Kidney (tissue), 13 donors: ENCODE measurements at regions not wholly inside any gene's neighbourhood (a gene's known extent, or its start where the extent isn't known, plus 50 kb on each side); places are given as distances from the start of the nearest gene placed in this dataset.
"Not testable (repeated sequence)": the region's sequence is repeated elsewhere in the genome, so short reads cannot be mapped to it uniquely, and the experiment has no call there.

Source experiments
- DNase-seq, 5 donors: peaks; one replicate each; pipeline ENCODE4 v3.0.0-alpha.2; 2013 to 2020
- FAIRE-seq: peaks from 2 replicates; lab custom pipeline; 2012; peaks lifted over from hg19 to GRCh38; lab: Jason Lieb, UNC
- H3K27ac ChIP-seq, 2 donors: one replicate each; pipeline ENCODE4 v1.7.0; 2013; ENCODE audit warnings: low read depth in 2 of 2, low read length in 2 of 2, inconsistent platforms in 1 of 2
- H3K27me3 ChIP-seq: one replicate; pipeline ENCODE4 v1.7.1; 2013; ENCODE audit warnings: low read length, inconsistent platforms; ENCODE audit not compliant: control insufficient read depth, insufficient read depth
- H3K36me3 ChIP-seq, 3 donors: one replicate each; pipeline versions ENCODE4 v1.7.0 to v1.7.1; 2013; ENCODE audit warnings: low read length in 3 of 3, control low read depth in 1 of 3, inconsistent platforms in 1 of 3; ENCODE audit not compliant: insufficient read depth in 3 of 3, control insufficient read depth in 2 of 3
- H3K4me1 ChIP-seq, 3 donors: one replicate each; pipeline versions ENCODE4 v1.7.0 to v1.7.1; 2013; ENCODE audit warnings: low read length in 3 of 3, inconsistent platforms in 1 of 3, low read depth in 1 of 3; ENCODE audit not compliant: control insufficient read depth in 2 of 3, insufficient read depth in 2 of 3
- H3K4me3 ChIP-seq, 3 donors: one replicate each; pipeline versions ENCODE4 v1.7.0 to v1.8.1; 2013; ENCODE audit warnings: low read length in 3 of 3, control low read depth in 1 of 3, inconsistent platforms in 1 of 3
- H3K9ac ChIP-seq, 3 donors: one replicate each; pipeline versions ENCODE4 v1.7.0 to v1.7.1; 2013; ENCODE audit warnings: low read length in 3 of 3, control low read depth in 1 of 3, inconsistent platforms in 1 of 3
- H3K9me3 ChIP-seq, 3 donors: one replicate each; pipeline versions ENCODE4 v1.7.0 to v1.7.1; 2013; ENCODE audit warnings: low read length in 3 of 3, control low read depth in 1 of 3, inconsistent platforms in 1 of 3; ENCODE audit not compliant: control insufficient read depth in 2 of 3, insufficient read depth in 1 of 3
- CTCF ChIP-seq: IDR thresholded peaks from 3 replicates; pipeline ENCODE4 v1.5.1; 2012; ENCODE audit warnings: mild to moderate bottlenecking, moderate library complexity, borderline replicate concordance; ENCODE audit not compliant: insufficient read depth; ENCODE audit errors: extremely low read depth
- intact Hi-C: fragments of 100-400 bp; cut with DNase I; formaldehyde crosslinking; loops from one replicate; pipeline ENCODE4 v1.11.1; 2022
- donor health status: control.
- donor health status: control.
- donor health status: control.
- donor health status: control.
- donor health status: control.
- donor health status: DM: yes; HTN: yes; CAD: no.
- donor health status: Normal renal cell carcinoma (clear cell type).

GRCh38 chr6:50404643-50405042 is 308.7 kb upstream of the TFAP2D start:
- Histone ChIP-seq H3K4me3 (no peak overlapping the region), H3K9ac (no peak overlapping the region), H3K9me3 (no peaks in the 10 kb centered on the region), H3K27me3 (no peaks in the 10 kb centered on the region), H3K4me1 (no peaks in the 10 kb centered on the region), H3K27ac (no peak overlapping the region), H3K36me3 (no peaks in the 10 kb centered on the region)
- no peak for DNase-seq
- intact Hi-C loops: no loop called here
- TF ChIP-seq CTCF: no peak
- no peak for FAIRE-seq

GRCh38 chr6:50410579-50410978 is 302.7 kb upstream of the TFAP2D start:
- H3K36me3 ChIP-seq: no peaks in the 10 kb centered on the region
- no peaks in the 10 kb centered on the region for H3K4me1 ChIP-seq
- H3K4me3 ChIP-seq: no peak overlapping the region
- no peak for TF ChIP-seq CTCF
- no peaks in the 10 kb centered on the region for H3K27me3 ChIP-seq
- intact Hi-C loops: no loop called here
- H3K27ac ChIP-seq: no peak overlapping the region
- DNase-seq: no peak
- no peak overlapping the region for H3K9ac ChIP-seq
- FAIRE-seq: no peak
- no peaks in the 10 kb centered on the region for H3K9me3 ChIP-seq

- H3K9me3 ChIP-seq, FAIRE-seq, H3K27me3 ChIP-seq, H3K4me1 ChIP-seq, H3K36me3 ChIP-seq, DNase-seq, intact Hi-C loops, H3K4me3 ChIP-seq, H3K27ac ChIP-seq, H3K9ac ChIP-seq: not testable (repeated sequence)
Observed at GRCh38 chr6:50421041-50421440, 292.3 kb upstream of the TFAP2D start.

- H3K27ac ChIP-seq: no peak overlapping the region
- H3K27me3 ChIP-seq: no peaks in the 10 kb centered on the region
- no peak overlapping the region for H3K4me3 ChIP-seq
- H3K9me3 ChIP-seq: no peaks in the 10 kb centered on the region
- H3K4me1 ChIP-seq: no peaks in the 10 kb centered on the region
- no peak overlapping the region for H3K9ac ChIP-seq
- no peaks in the 10 kb centered on the region for H3K36me3 ChIP-seq
- no peak for TF ChIP-seq CTCF
- intact Hi-C loops: no loop called here
- no peak for DNase-seq
- no peak for FAIRE-seq
Observed at GRCh38 chr6:50427267-50427666, 286.1 kb upstream of the TFAP2D start.
